AG08395 (cell line): ENCODE measurements at regions not wholly inside any gene's neighbourhood (a gene's known extent, or its start where the extent isn't known, plus 50 kb on each side); places are given as distances from the start of the nearest gene placed in this dataset.

ENCODE experiments used
- DNase-seq: peaks from one replicate; pipeline ENCODE4 v3.0.0; 2012; ENCODE audit warnings: mixed read lengths, low spot score

DNA sequence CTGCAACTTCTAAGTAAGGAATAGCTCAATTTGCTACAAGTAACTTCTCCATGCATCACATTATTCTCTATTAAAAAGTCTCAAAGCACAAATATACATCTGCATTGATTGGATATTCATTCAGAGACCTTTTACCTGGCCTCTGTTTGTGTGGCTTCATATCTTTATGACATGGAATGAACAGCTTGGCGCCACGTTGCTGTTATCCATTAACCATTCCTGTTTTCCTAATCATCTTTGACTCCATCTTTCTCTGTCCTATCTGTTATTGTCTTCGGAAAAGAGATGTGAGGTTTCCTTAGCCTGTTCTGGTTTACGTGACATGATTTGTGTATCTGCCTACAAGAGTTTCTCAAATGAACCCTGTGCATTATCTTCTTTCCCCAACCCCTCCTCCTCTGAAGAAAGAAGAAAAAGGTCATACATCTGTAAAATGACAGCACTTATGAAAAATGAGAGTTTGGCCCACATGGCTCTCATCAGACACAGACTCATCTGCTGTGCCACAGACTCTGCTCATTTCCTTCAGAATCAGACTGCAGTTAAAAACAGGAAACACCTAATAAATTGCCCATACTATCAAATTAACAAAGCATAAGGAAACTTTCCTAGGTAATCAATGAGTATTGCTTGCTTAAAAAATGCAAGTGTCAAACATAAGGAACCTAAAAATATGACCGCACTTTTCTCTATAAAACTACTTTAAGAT is 347.6 kb upstream of the FAM241A start:
- no peak for DNase-seq

DNA sequence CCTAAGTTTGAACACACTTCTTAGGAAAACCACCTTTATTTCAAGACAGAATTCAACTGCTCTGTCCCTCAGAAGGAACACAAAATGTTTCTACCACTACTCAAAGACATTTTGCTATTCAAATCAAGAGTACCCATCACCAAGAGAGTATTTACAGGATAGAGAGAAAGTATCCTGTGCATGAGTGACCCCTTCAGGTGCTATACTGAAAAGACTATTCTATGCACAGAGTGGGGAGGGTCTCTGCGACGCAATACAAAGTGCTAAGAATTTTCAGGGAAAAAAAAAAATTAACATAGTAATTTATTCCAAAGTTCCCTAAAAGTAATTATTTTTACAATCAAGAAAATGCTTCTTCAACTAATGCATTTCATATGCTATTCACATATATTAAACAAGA is 346.4 kb upstream of the FAM241A start:
- no peak for DNase-seq

DNA sequence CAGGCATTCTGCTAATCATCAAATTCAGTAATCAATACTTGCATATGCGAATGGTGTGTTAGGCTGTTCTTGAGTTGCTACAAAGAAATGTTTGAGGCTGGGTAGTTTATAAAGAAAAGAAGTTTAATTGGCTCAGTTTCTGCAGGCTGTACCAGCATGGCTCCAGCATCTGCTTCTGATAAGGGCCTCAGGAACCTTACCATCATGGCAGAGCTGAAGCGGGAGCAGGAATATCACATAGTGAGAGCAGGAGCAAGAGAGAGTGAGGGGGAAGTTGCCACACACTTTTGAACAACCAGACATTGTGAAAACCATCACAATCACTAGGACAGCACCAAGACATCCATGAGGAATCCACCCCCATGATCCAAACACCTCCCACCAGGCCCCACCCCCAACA is 344.7 kb upstream of the FAM241A start:
- no peak for DNase-seq

DNA sequence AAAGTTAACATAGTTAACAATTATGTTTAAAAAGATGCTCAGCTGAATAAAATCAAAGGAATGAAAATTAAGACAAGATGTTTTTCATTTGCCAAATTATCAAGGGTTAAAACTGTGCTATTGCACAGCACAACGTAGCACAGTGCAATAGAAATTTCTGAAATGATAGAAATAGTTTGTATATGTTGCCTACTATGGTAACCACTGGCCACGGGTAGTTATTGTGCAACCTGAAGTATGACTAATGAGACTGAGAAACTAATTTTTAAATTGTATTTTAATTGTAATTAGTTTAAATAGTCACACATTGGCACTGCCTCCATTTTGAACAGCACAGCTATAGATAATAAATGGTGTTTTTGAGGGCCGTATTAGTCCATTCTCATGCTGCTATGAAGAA is 343.1 kb upstream of the FAM241A start:
- peak; percentile 25 for DNase-seq

DNA sequence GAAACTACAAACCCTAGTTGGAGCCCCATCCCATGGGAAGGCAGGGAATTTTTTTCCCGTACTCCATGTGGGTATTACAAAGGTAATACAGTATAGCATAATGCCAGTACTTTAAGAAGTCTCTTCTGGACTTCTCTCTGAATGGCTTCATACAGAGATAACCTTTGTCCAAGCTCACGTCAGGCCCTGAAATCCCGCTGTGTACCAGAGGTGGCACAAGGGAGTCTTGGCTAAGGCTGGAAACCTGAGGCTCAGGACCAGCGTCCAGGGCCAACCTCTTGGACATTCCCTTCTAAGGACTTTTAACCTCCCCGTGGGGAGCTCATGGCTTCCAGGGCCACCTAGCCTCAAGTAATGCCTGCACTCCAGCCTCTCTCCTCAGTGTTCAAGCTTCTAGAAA is 338.9 kb upstream of the FAM241A start:
- no peak for DNase-seq

DNA sequence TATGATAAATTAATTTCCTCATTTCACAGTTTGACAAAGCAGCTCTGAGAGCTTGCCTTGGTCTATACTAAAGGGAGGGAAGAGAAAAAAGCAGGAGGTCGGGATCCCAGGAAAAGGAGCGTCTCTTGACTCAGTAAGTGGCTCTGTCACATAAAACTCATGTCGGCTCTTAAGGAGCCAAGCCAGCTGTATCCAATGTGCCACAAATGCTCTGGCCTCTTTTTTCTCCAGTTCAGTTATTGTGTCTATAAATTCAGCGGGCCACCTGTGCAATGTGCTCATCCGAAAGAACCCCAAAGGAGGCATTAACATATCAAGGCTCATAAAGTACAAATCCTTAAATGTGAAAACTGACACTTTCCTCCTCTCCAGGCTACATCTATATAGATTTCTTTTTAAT is 337.7 kb upstream of the FAM241A start:
- no peak for DNase-seq

DNA sequence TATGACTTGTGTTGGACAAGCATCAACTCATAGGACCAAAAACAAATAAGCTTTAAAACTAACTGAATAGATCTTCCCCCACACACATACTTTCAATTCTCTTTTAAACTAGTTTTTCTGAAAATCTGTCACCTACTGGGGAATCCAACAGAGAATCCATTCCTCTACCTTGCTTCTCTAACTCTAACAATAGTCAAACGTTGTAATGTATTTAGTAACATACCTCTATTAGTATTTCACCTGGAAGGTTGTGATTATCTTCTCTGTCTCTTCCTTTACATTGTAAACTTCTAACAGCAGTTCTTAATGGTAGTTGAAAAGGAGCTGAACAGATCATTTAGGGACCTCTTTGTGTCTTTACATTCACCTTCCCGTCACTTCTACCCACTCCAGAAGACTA is 337.1 kb upstream of the FAM241A start:
- no peak for DNase-seq

DNA sequence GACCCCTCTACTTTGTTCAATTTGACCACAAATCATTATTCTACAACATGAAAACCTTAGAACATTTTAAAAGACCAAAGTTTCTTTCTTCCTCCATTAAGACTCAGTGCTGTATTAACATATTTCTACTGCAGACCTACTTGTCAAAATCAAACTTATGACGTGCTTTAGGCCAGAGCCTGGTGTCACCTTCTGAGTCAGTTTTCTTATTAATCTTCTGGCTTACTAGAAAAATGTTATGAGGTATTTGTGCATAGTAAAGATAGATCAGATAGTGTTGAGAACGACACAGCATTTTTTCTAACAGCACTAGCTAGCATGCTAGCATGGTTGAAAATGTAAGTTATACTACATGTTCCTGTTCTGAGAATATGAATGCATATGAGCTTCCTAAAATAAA is 333.6 kb upstream of the FAM241A start:
- no peak for DNase-seq

DNA sequence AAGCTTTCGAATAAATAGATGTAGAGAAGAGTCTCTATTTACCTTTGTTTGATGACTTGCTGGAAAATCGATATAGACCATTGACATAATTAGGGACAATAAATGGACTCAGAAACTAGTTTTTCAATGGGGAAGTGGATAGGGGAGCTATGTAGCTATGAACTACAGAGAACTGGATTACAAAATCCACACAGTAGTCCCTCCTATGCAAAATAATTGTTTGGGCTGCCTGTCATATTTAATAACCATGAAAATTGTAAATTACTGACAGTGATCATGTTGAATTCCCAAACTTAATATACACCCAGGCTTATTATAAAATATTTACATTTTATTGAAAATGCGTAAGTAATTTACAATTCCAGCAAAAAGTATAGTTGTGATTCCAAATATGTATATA is 333.1 kb upstream of the FAM241A start:
- no peak for DNase-seq

DNA sequence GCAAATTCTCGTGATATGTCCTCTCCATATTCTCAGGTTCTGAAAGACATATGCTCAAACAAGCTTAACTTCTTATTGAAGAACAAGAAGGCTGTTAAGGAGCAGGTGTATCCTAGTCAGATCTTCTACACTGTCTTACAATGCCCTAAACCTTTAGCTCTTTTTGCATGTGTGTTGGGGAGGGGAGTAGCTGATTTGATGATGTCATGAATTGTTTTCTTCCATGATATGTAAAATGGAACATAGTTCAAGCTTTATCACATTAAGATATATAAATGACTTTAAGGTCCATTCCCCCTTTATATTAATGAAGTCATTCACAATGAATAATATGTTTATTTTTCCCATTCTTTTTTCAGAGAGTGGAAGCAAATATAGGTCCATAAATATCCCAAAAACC is 332.5 kb upstream of the FAM241A start:
- DNase-seq: no peak

DNA sequence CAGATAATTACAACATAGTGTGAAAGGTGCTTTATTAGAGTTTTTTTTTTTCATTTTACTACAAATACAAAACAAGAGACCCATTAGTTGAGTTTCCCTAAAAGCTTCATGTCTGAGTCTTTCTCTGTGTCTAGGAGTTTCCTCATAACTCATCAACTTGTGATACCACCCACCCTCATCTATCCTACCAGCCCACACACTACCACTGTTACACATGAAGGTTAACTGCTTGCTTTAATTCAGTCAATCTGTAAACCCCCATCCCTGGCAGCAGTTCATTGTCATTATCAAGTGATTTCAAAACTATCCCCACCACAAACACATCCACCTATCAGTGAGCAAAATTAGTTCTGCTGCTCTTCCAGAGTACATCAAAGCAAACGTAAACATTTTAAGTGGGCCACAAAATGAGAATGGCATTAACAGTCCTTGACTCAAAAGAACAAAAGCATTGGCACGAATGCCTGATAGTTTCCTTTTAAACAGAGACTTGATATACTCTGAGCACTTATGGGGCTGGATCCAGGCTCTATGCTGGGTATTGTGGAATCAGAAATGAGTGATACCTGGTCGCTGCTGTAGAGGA is 331.6 kb upstream of the FAM241A start:
- DNase-seq: no peak

DNA sequence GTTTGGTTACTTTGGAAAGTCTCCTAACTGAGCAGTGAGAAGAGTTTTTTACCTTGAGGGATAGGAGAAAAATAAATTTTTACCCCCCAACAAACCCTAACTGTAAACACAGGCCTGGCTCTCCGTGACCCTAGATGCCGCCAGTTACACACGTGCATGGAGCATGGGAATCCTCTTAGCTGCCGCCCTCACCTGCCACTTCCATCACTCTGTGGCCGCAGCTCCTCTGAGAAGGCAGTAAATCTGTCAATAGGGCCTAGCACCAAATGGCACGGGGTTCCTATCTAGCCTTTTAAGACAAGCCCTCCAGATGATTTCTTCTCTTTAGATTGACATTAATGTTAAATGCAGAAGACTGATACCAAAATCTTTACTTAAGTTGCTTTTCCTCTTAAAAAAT is 330.3 kb upstream of the FAM241A start:
- DNase-seq: no peak

DNA sequence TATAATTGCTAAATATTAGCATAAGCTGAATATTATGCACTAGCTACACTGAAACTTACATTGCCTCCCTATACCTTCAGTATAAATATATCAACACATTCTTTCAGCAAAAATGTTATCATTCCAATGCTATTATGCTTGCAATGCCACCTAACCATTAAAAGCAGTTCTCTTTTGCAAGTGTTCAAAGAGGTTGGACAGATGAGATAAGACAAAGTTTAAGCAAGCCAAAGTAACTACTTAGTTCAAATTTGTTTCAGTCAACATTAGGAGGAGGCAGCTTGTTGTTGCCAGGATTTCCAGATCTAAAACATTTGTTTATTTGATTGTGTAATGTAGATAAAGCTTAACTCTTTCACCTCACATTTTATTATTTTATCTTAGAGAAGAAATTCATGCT is 323.9 kb upstream of the FAM241A start:
- no peak for DNase-seq

DNA sequence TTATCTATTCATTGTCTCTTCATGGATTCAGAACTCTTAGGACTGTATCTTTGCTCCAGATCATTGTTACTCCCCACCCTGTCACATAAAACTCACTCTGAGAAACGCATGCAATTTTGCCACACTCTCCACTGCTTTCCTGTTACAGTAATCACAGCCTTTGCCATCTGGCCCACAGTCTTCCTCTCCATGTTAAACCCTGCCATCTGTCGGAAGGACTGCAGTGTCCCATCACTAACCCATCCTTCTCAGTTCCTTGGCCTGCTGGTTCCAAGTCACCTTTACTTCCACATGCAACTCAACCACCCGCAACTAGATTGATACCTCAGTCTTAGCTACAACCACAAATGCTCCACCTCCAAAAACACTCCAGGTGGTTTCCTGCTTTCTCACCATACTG is 308.7 kb upstream of the FAM241A start:
- DNase-seq: no peak

DNA sequence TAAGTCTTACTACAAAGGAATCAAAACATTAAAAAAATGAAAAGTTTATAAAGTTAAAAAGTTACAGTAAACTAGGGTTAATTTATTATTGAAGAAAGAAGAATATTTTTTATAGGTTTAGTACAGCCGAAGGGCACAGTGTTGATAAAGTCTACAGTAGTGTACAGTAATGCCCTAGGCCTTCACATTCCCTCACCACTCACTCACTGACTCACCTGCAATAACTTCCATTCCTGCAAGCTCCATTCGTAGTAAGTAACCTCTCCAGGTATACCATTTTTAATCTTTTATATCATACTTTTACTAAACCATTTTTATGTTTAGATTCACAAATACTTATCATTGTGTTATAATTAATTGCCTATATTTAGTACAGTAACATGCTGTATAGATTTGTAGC is 307.5 kb upstream of the FAM241A start:
- no peak for DNase-seq

DNA sequence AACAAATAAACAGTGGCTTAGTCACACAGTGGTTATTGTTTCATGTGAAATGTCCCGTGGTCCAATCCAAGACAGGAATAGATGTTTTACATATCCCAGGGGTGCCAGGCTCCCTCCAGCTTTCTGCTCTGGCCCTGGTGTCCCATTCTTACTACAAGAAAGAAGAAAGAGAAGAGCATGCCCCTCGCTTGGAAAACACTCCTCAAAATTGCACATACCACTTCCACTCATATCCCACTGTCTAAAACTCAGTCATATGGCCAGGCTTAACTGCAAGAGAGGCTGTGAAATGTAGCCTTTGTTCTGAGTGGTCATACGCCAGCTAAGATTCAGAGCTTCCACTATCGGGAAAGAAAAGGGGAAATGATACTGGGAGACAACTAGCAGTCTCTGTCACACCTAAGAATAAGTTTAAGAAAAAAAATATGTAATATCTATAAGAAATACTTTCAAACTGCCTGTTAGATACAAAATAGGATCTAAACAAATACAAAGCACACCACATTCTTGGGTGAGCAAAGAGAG is 306.8 kb upstream of the FAM241A start:
- no peak for DNase-seq

DNA sequence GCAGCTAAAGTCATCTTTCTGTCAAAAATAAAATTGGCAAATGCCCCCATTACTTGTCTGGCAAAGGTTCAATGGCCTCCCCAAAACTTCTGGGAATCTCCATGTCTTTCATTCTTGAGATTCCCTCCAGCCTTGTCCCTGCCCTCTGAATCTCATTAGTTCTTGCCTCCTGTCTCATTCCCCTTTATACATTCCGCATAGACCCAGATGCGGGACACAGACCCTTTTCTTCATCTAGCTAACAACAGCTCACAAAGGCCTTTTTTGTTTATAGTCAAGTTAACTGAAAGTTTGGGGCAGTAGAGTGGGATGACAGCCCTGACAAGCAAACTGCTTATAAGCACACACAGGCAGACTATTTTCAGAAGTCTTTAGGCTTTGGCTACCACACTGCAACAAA is 306.1 kb upstream of the FAM241A start:
- no peak for DNase-seq

DNA sequence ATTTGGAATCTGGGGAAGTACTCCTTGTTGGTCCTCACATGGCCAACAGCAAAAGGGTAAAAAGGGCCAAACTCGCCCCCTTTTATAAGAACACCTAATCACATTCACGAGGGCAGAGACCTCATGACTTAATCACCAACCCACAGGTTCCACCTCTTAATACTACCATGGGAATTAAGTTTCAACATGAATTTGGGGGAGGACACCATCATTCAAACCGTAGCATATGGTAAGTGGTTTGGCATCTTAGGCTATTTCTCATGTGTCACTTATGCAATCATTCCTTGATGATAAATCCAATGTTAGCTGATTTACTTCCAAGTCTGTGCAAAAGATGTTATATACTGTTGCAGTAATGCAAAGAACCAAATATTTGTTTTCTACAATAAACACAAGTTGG is 302.9 kb upstream of the FAM241A start:
- DNase-seq: no peak

DNA sequence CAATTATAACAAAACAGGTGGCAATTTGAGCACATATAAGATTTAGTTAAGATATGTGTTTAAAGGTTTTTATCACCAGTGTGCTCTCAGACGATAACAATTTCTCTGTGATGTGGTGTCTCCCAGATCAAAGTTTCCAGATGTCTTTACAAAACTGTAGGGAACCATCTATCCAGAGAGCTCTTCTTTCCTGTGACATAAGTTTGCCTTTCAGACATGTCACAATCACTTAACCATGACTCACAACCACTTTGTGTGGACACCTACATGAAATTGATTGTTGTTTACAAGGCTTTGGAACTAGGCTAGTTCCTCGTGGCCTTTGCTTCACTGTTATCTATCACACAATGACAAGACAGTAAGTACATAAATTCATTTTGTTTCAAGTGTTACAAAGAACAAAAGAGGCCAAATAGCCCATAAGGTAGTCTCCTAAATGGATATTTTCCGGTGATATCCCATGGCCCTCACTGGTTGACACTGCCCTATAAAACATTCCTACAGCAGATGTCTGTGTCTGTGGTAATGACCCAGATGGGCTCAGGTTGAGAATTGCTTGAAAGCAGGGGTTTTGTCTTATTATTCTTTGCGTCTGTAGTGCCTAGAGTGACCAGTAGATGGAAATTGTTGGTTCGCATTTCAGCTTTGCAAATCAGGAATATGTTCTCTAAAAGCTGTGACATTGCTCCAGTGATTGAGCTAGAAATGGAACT is 297.8 kb upstream of the FAM241A start:
- no peak for DNase-seq

DNA sequence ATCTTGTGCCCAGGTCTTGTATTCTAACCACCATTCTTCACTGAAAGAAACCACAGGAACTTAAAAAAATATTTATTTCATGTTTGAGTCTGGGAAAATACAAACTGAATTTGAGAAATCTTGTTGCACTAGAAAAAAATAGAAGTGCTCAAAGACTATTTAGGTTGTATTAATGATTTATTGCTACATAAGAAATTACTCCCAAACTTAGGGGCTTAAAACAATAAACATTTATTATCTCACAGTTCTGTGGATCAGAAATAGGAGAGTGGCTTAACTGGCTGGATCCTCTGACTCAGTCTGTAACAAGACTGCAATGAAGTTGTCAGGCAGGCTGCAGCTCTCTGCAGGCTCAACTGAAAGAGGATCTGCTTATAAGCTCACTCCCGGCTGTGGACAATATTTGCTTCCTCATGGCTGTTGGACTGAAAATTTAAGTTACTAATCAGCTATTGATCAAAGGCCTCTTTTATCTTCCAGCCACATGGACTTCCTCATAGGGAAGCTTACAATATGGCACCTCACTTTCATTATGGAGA is 295.4 kb upstream of the FAM241A start:
- no peak for DNase-seq

DNA sequence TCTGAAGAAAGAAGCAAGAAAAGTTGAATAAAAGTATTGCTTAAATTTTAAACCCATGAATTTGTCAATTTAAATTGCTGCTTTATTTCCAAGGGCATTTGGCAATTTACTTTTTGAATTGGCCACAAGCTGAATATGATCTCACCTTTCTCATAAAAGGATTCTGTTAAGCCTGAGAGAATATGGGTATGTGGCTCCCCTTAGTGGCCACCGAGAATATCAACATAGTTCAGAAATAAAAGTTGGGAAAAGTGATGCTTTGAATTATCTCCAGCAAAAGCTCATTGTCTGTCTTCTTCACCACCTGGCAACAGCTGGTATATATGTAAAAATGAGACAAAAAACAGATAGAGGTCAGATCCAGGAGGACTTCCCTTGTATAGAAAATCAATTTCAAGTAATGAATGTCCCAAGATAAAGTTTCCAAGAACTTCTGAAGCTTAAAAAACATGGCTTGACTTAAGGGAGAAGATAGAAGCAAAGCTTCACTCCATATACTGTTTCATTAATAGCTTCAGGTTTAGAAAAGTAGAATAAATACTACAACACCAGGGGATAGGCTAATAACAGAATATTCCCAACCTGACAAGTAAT is 290.7 kb upstream of the FAM241A start:
- peak; percentile 53 for DNase-seq

DNA sequence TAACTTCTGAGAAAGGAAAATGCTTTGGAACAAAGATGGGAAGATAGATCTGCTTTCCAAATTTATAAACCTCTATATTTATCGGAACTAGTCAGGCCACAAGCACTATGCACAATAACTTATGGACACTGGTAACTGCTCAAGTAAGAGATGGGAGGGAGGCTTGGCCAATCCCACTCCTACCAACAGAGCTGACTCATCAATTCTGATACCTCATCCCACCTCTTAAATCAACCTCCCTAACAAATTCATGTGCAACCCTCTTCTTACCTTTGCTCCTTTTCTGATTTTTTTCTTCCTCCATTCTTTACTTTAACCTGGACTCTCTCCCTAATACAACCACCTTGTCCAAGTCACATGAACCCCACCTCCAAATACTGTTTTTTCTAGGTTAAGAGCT is 289.9 kb upstream of the FAM241A start:
- no peak for DNase-seq

DNA sequence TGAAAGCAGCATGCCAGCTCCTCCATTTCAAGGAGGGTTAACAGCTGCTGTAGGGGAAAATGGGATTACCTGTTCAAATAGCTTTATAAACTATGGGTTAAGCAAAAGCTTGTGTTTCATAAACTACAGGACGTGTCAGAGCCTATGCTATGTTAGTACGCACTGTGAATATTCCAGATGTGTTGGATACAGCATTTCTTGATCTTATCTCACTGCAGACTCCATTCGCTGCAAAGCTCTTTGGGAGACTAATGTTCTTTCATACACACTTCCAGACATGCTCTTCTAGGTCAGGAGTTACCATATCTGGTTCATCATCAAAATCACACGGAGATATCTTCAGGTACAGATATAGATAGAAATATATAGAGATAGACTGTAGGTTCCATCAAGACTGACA is 281.2 kb upstream of the FAM241A start:
- no peak for DNase-seq
